Activated naive CD4-positive, alpha-beta T cell treated with anti-CD3 and anti-CD28 coated beads, Interleukin-2, amount 10 ng/mL, durations not matched to agents 7 days and 5 days (primary cell): ENCODE measurements at regions not wholly inside any gene's neighbourhood (a gene's known extent, or its start where the extent isn't known, plus 50 kb on each side); places are given as distances from the start of the nearest gene placed in this dataset.
"Not testable (repeated sequence)": the region's sequence is repeated elsewhere in the genome, so short reads cannot be mapped to it uniquely, and the experiment has no call there.

Experiments
- CTCF ChIA-PET: fragments of 350-600 bp; sonication (Branson Sonifier 250); formaldehyde crosslinking; loops from one replicate; lab custom pipeline; 2021; ENCODE audit warnings: antibody characterized with exemption; lab: Charles Lee
- DNase-seq: peaks from one replicate; pipeline ENCODE4 v3.0.0-alpha.2; 2020
- H3K27ac Mint-ChIP-seq: one replicate; pipeline ENCODE4 v1.8.0; 2021; ENCODE audit warnings: mild to moderate bottlenecking, moderate library complexity, mixed read lengths
- H3K27me3 Mint-ChIP-seq: one replicate; pipeline ENCODE4 v1.8.0; 2021; ENCODE audit warnings: mild to moderate bottlenecking, mixed read lengths
- H3K36me3 Mint-ChIP-seq: one replicate; pipeline ENCODE4 v1.8.0; 2021; ENCODE audit warnings: mixed read lengths
- H3K4me1 Mint-ChIP-seq: one replicate; pipeline ENCODE4 v1.8.0; 2021; ENCODE audit warnings: mixed read lengths
- H3K4me3 Mint-ChIP-seq: one replicate; pipeline ENCODE4 v1.8.0; 2021; ENCODE audit warnings: mild to moderate bottlenecking, moderate library complexity, mixed read lengths
- H3K9me3 Mint-ChIP-seq: one replicate; pipeline ENCODE4 v1.8.0; 2021; ENCODE audit warnings: mixed read lengths

GRCh38 chrY:17511984-17512383 lies 368.0 kb downstream of the CDY2B start:
- CTCF ChIA-PET = not testable (repeated sequence)

GRCh38 chrY:17511476-17511875 lies 368.5 kb downstream of the CDY2B start:
- H3K4me1 Mint-ChIP-seq, H3K27ac Mint-ChIP-seq, CTCF ChIA-PET, H3K9me3 Mint-ChIP-seq, H3K4me3 Mint-ChIP-seq, H3K27me3 Mint-ChIP-seq, H3K36me3 Mint-ChIP-seq, DNase-seq: not testable (repeated sequence)

More at GRCh38 chrY:17511984-17512383, 368.0 kb downstream of the CDY2B start:
- H3K4me1 Mint-ChIP-seq, H3K27ac Mint-ChIP-seq, H3K36me3 Mint-ChIP-seq, H3K9me3 Mint-ChIP-seq, H3K4me3 Mint-ChIP-seq, DNase-seq, H3K27me3 Mint-ChIP-seq: not testable (repeated sequence)

- H3K36me3 Mint-ChIP-seq, H3K27ac Mint-ChIP-seq, H3K27me3 Mint-ChIP-seq, H3K4me3 Mint-ChIP-seq, H3K4me1 Mint-ChIP-seq, CTCF ChIA-PET, DNase-seq, H3K9me3 Mint-ChIP-seq: not testable (repeated sequence)
These were observed 374.2 kb downstream of the CDY2B start for GRCh38 chrY:17505834-17506233.

GRCh38 chrY:17484763-17485162 lies 395.3 kb downstream of the CDY2B start:
- CTCF ChIA-PET, DNase-seq, H3K27ac Mint-ChIP-seq, H3K4me1 Mint-ChIP-seq, H3K27me3 Mint-ChIP-seq, H3K4me3 Mint-ChIP-seq, H3K9me3 Mint-ChIP-seq, H3K36me3 Mint-ChIP-seq: not testable (repeated sequence)

GRCh38 chrY:17484157-17484556 lies 395.9 kb downstream of the CDY2B start:
- H3K36me3 Mint-ChIP-seq, H3K4me1 Mint-ChIP-seq, H3K27ac Mint-ChIP-seq, DNase-seq, CTCF ChIA-PET, H3K9me3 Mint-ChIP-seq, H3K27me3 Mint-ChIP-seq, H3K4me3 Mint-ChIP-seq: not testable (repeated sequence)

GRCh38 chrY:17481389-17482022 lies 398.5 kb downstream of the CDY2B start:
- H3K9me3 Mint-ChIP-seq, H3K4me3 Mint-ChIP-seq, H3K4me1 Mint-ChIP-seq, H3K36me3 Mint-ChIP-seq, CTCF ChIA-PET, H3K27me3 Mint-ChIP-seq, H3K27ac Mint-ChIP-seq, DNase-seq: not testable (repeated sequence)

GRCh38 chrY:17472068-17472467 lies 408.0 kb downstream of the CDY2B start:
- H3K27ac Mint-ChIP-seq, DNase-seq, CTCF ChIA-PET, H3K36me3 Mint-ChIP-seq, H3K4me3 Mint-ChIP-seq, H3K4me1 Mint-ChIP-seq, H3K9me3 Mint-ChIP-seq, H3K27me3 Mint-ChIP-seq: not testable (repeated sequence)

GRCh38 chrY:17459753-17460152 lies 420.3 kb downstream of the CDY2B start:
- H3K4me3 Mint-ChIP-seq, DNase-seq, CTCF ChIA-PET, H3K9me3 Mint-ChIP-seq, H3K27me3 Mint-ChIP-seq, H3K4me1 Mint-ChIP-seq, H3K36me3 Mint-ChIP-seq, H3K27ac Mint-ChIP-seq: not testable (repeated sequence)

GRCh38 chrY:17430570-17431166 lies 449.4 kb downstream of the CDY2B start:
- CTCF ChIA-PET = no interaction called here
- H3K4me3 Mint-ChIP-seq = no peak overlapping the region
- H3K27me3 Mint-ChIP-seq = no peaks in the 10 kb centered on the region
- H3K36me3 Mint-ChIP-seq = no peaks in the 10 kb centered on the region
- peak; percentile 23 for DNase-seq
- H3K4me1 Mint-ChIP-seq = no peaks in the 10 kb centered on the region
- H3K9me3 Mint-ChIP-seq = no peaks in the 10 kb centered on the region
- no peak overlapping the region for H3K27ac Mint-ChIP-seq

GRCh38 chrY:17398336-17399072 lies 481.5 kb downstream of the CDY2B start:
- Mint-ChIP-seq H3K27ac (no peak overlapping the region), H3K9me3 (no peaks in the 10 kb centered on the region), H3K4me3 (no peak overlapping the region), H3K4me1 (no peaks in the 10 kb centered on the region), H3K27me3 (no peaks in the 10 kb centered on the region), H3K36me3 (no peaks in the 10 kb centered on the region)
- CTCF ChIA-PET = no interaction called here
- DNase-seq = no peak

- H3K36me3 Mint-ChIP-seq = no peaks in the 10 kb centered on the region
- H3K4me3 Mint-ChIP-seq = no peak overlapping the region
- no peak for DNase-seq
- H3K9me3 Mint-ChIP-seq = no peaks in the 10 kb centered on the region
- H3K27me3 Mint-ChIP-seq = no peaks in the 10 kb centered on the region
- H3K27ac Mint-ChIP-seq = no peak overlapping the region
- no peaks in the 10 kb centered on the region for H3K4me1 Mint-ChIP-seq
- CTCF ChIA-PET = no interaction called here
These were observed 482.4 kb downstream of the CDY2B start for GRCh38 chrY:17397659-17398058.

GRCh38 chrY:17381431-17382070 lies 498.5 kb downstream of the CDY2B start:
- CTCF ChIA-PET = no interaction called here
- Mint-ChIP-seq H3K27ac (no peak overlapping the region), H3K4me1 (no peaks in the 10 kb centered on the region), H3K27me3 (no peaks in the 10 kb centered on the region), H3K4me3 (no peak overlapping the region), H3K9me3 (no peaks in the 10 kb centered on the region), H3K36me3 (no peaks in the 10 kb centered on the region)
- DNase-seq = no peak

GRCh38 chrY:17378326-17378725 lies 501.7 kb downstream of the CDY2B start:
- CTCF ChIA-PET = no interaction called here
- Mint-ChIP-seq H3K4me1 (no peaks in the 10 kb centered on the region), H3K36me3 (no peaks in the 10 kb centered on the region), H3K27me3 (no peaks in the 10 kb centered on the region), H3K4me3 (no peak overlapping the region), H3K9me3 (no peaks in the 10 kb centered on the region), H3K27ac (no peak overlapping the region)
- DNase-seq = no peak

- Mint-ChIP-seq H3K9me3 (no peaks in the 10 kb centered on the region), H3K4me3 (no peak overlapping the region), H3K36me3 (no peaks in the 10 kb centered on the region), H3K4me1 (no peaks in the 10 kb centered on the region), H3K27ac (no peak overlapping the region), H3K27me3 (no peaks in the 10 kb centered on the region)
- DNase-seq = no peak
- CTCF ChIA-PET = no interaction called here
These were observed 511.6 kb downstream of the CDY2B start for GRCh38 chrY:17368413-17368812.

GRCh38 chrY:17366400-17366799 lies 513.6 kb downstream of the CDY2B start:
- CTCF ChIA-PET = no interaction called here
- no peaks in the 10 kb centered on the region for H3K4me1 Mint-ChIP-seq
- H3K9me3 Mint-ChIP-seq = no peaks in the 10 kb centered on the region
- H3K4me3 Mint-ChIP-seq = no peak overlapping the region
- no peaks in the 10 kb centered on the region for H3K27me3 Mint-ChIP-seq
- no peak for DNase-seq
- H3K36me3 Mint-ChIP-seq = no peaks in the 10 kb centered on the region
- H3K27ac Mint-ChIP-seq = no peak overlapping the region
